ENCODE measurements at regions not wholly inside any gene's neighbourhood (a gene's known extent, or its start where the extent isn't known, plus 50 kb on each side); places are given as distances from the start of the nearest gene placed in this dataset.

DNA sequence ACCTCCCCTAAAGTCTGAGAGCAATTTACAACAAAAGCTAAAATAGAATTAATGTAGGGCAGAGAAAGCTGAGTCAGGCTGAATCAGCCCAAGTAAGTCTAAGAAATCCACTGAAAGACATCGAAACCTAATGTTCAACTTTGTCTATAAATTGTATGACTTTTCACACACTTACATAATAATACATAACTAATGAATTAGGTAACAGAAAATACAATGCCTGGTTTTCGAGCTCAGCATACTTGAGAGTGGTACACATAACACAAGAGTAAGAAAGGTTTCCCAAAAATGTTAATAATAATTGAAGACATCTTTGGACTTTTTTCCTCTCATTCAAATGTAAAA, 55.3 kb upstream of the VGLL4 start:
- Histone ChIP-seq H3K36me3 (ENCODE audit: control insufficient read depth in 4 of 4, insufficient read depth in 4 of 4, low read length in 3 of 4) (peaks cover 0 to 11% (median 4%) of the 10 kb centered on the region in 4 experiments), H3K27me3 (replicated peaks in 2 of 5; ENCODE audit: control insufficient read depth in 4 of 5, insufficient read depth in 5 of 5, low read length in 4 of 5) (no peaks in the 10 kb centered on the region), H3K4me1 (ENCODE audit: control extremely low read depth in 1 of 4, control insufficient read depth in 4 of 4, insufficient read depth in 4 of 4, low read length in 3 of 4) (peaks cover 0 to 4% (median 2%) of the 10 kb centered on the region in 4 experiments), H3K27ac (ENCODE audit: insufficient read depth in 1 of 2, low read depth in 1 of 2, low read length in 2 of 2, poor library complexity in 1 of 2, severe bottlenecking in 2 of 2) (no peak overlapping the region), H3K9me3 (ENCODE audit: control extremely low read depth in 1 of 5, control insufficient read depth in 4 of 5, insufficient read depth in 2 of 5, low read depth in 1 of 5, low read length in 4 of 5) (peaks cover 0 to 4% (median 0%) of the 10 kb centered on the region in 5 experiments), H3K4me3 (ENCODE audit: control insufficient read depth in 1 of 7, extremely low read depth in 1 of 7, insufficient read depth in 4 of 7, low read depth in 2 of 7, low read length in 6 of 7) (no peak overlapping the region)
- DNase-seq, result no peak
- ChIA-PET CTCF (interaction anchor here (1.3 to 2.3 kb wide), 2 partner anchors 8 to 10 kb away, joined by 3 to 6 read pairs; no protein-coding TSS in a partner anchor), POLR2A (interaction anchor here (0.5 kb wide), 1 partner anchor 130 kb away, joined by 3 read pairs; no protein-coding TSS in a partner anchor)
- no CpG with 5 or more reads among the region's 2 CpGs for WGBS (ENCODE audit: insufficient coverage)

DNA sequence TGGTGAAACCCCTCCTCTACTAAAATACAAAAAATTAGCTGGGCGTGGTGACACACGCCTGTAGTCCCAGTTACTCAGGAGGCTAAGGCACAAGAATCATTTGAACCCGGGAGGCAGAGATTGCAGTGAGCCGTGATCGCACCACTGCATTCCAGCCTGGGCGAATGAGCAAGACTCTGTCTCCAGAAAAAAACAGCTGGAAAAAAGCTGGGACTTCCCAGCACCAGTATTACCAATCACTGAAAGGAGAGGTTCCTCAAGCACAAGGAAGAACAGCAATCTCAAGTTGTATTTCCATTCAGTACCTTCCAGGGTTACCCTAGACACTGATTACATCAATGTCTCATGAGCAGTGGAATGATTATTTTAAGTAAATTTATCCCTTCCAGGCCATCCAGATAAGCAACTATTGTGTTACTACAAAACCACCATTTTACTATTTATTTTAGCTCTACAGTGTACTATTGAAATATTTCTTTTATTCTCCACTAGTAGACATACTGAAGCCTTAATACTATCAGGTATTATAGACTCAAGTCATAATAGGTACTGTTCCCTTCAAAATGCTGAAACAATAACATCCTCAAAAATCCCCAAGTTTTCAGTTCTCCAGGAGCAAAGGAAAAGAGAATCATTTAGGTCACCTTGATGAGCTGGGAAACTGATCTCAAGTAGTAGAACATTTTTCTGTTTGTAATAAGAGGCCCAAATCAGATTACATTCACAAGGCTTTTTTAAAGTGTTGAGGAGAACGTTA, 54.8 kb upstream of the VGLL4 start:
- 100% methylated on average over 6 of the region's 7 CpGs for whole genome bisulfite sequencing (ENCODE audit: insufficient coverage)
- Histone ChIP-seq H3K27me3 (replicated peaks in 2 of 5; ENCODE audit: control insufficient read depth in 4 of 5, insufficient read depth in 5 of 5, low read length in 4 of 5) (no peaks in the 10 kb centered on the region), H3K27ac (ENCODE audit: insufficient read depth in 1 of 2, low read depth in 1 of 2, low read length in 2 of 2, poor library complexity in 1 of 2, severe bottlenecking in 2 of 2) (no peak overlapping the region), H3K36me3 (ENCODE audit: control insufficient read depth in 4 of 4, insufficient read depth in 4 of 4, low read length in 3 of 4) (peaks cover 0 to 11% (median 4%) of the 10 kb centered on the region in 4 experiments), H3K9me3 (ENCODE audit: control extremely low read depth in 1 of 5, control insufficient read depth in 4 of 5, insufficient read depth in 2 of 5, low read depth in 1 of 5, low read length in 4 of 5) (peaks cover 0 to 4% (median 0%) of the 10 kb centered on the region in 5 experiments), H3K4me1 (ENCODE audit: control extremely low read depth in 1 of 4, control insufficient read depth in 4 of 4, insufficient read depth in 4 of 4, low read length in 3 of 4) (peaks cover 0 to 4% (median 2%) of the 10 kb centered on the region in 4 experiments), H3K4me3 (ENCODE audit: control insufficient read depth in 1 of 7, extremely low read depth in 1 of 7, insufficient read depth in 4 of 7, low read depth in 2 of 7, low read length in 6 of 7) (no peak overlapping the region)
- POLR2A ChIA-PET, result interaction anchor here (0.5 kb wide), 1 partner anchor 129 kb away, joined by 3 read pairs; no protein-coding TSS in a partner anchor
- DNase-seq, result no peak
- CTCF ChIA-PET, result interaction anchor here (1.3 to 2.3 kb wide), 2 partner anchors 8 to 11 kb away, joined by 3 to 6 read pairs; no protein-coding TSS in a partner anchor

DNA sequence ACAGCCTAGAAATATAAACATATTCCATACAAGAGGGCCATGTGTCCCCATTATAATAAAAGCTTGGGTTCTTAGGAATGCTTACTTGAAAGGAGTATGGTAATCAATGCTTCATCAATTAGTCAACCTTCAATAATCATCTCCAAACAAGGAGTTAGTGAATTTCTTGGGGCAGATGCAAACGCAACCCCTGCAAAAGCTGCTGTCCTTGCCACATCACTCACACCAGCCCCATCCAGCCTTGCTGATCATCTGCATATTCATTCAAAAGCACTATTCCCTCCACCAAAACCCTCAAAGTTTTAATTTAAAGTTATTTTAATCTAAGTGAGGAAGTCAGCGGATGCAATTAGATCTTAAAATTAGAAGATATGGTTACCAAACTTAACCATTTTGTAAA, 54.0 kb upstream of the VGLL4 start:
- Histone ChIP-seq H3K27ac (ENCODE audit: insufficient read depth in 1 of 2, low read depth in 1 of 2, low read length in 2 of 2, poor library complexity in 1 of 2, severe bottlenecking in 2 of 2) (no peak overlapping the region), H3K9me3 (ENCODE audit: control extremely low read depth in 1 of 5, control insufficient read depth in 4 of 5, insufficient read depth in 2 of 5, low read depth in 1 of 5, low read length in 4 of 5) (peaks cover 0 to 4% (median 0%) of the 10 kb centered on the region in 5 experiments), H3K27me3 (replicated peaks in 2 of 5; ENCODE audit: control insufficient read depth in 4 of 5, insufficient read depth in 5 of 5, low read length in 4 of 5) (no peaks in the 10 kb centered on the region), H3K36me3 (ENCODE audit: control insufficient read depth in 4 of 4, insufficient read depth in 4 of 4, low read length in 3 of 4) (peaks cover 0 to 11% (median 4%) of the 10 kb centered on the region in 4 experiments), H3K4me3 (ENCODE audit: control insufficient read depth in 1 of 7, extremely low read depth in 1 of 7, insufficient read depth in 4 of 7, low read depth in 2 of 7, low read length in 6 of 7) (no peak overlapping the region), H3K4me1 (ENCODE audit: control extremely low read depth in 1 of 4, control insufficient read depth in 4 of 4, insufficient read depth in 4 of 4, low read length in 3 of 4) (peaks cover 0 to 4% (median under 1%) of the 10 kb centered on the region in 4 experiments)
- ChIA-PET POLR2A (no interaction called here), CTCF (no interaction called here)
- DNase-seq, result no peak
- WGBS (ENCODE audit: insufficient coverage), result 100% methylated on average over 1 of the region's 2 CpGs

DNA sequence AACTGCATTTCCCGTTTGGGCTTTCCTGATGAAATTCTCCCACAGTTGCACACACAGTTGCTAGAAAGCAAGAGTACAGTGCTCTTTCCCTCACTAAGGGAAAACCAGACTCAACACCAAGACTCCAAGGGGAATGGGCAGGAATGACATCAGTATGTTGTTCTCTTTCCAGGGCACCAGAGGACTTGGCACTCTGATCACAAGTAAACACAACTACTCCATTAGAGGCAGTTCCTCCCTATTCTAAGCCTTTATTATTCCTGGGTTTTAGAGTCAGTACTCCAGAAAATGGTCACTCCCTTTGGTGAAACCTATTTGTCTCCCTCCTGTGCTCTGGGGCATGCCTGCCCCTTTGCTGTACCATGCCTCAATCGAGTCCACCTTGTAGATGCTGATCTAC, 52.3 kb upstream of the VGLL4 start:
- peaks cover 0 to 12% (median 3%) of the 10 kb centered on the region in 4 experiments for H3K36me3 ChIP-seq (ENCODE audit: control insufficient read depth in 4 of 4, insufficient read depth in 4 of 4, low read length in 3 of 4)
- peaks cover 0 to 2% (median 0%) of the 10 kb centered on the region in 5 experiments for H3K9me3 ChIP-seq (ENCODE audit: control extremely low read depth in 1 of 5, control insufficient read depth in 4 of 5, insufficient read depth in 2 of 5, low read depth in 1 of 5, low read length in 4 of 5)
- 95% methylated on average over 2 of the region's 2 CpGs for WGBS (ENCODE audit: insufficient coverage)
- no peak overlapping the region for H3K4me3 ChIP-seq (ENCODE audit: control insufficient read depth in 1 of 7, extremely low read depth in 1 of 7, insufficient read depth in 4 of 7, low read depth in 2 of 7, low read length in 6 of 7)
- CTCF ChIA-PET, result no interaction called here
- POLR2A ChIA-PET, result no interaction called here
- H3K27me3 ChIP-seq (replicated peaks in 2 of 5; ENCODE audit: control insufficient read depth in 4 of 5, insufficient read depth in 5 of 5, low read length in 4 of 5), result no peaks in the 10 kb centered on the region
- H3K4me1 ChIP-seq (ENCODE audit: control extremely low read depth in 1 of 4, control insufficient read depth in 4 of 4, insufficient read depth in 4 of 4, low read length in 3 of 4), result peaks cover 0 to 7% (median 3%) of the 10 kb centered on the region in 4 experiments
- H3K27ac ChIP-seq (ENCODE audit: insufficient read depth in 1 of 2, low read depth in 1 of 2, low read length in 2 of 2, poor library complexity in 1 of 2, severe bottlenecking in 2 of 2), result no peak overlapping the region
- no peak for DNase-seq

All from common myeloid progenitor, CD34-positive (primary cell).